ENCODE measurements at regions not wholly inside any gene's neighbourhood (a gene's known extent, or its start where the extent isn't known, plus 50 kb on each side); places are given as distances from the start of the nearest gene placed in this dataset.

DNA sequence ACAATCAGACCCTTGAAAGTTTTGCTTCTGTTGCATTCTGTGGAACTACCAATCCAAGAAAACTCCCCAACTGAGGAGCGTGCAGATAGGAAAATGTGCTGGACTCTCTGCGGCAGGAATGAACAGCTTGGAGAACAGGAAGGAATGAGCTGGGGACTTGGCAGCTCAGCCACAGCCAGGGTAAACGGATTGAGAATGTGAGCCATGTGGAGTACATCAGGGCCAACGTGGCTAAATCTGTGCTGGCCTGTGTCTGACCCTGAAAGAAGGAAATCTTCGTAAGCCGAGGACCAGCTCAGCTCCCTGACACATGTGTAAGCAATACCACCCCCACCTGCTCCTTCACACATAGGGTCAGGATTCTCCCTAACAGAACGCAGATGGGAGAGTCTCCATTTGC lies 1023.7 kb downstream of the BCL11A start (continued):
- TF ChIP-seq, protein P1, sequence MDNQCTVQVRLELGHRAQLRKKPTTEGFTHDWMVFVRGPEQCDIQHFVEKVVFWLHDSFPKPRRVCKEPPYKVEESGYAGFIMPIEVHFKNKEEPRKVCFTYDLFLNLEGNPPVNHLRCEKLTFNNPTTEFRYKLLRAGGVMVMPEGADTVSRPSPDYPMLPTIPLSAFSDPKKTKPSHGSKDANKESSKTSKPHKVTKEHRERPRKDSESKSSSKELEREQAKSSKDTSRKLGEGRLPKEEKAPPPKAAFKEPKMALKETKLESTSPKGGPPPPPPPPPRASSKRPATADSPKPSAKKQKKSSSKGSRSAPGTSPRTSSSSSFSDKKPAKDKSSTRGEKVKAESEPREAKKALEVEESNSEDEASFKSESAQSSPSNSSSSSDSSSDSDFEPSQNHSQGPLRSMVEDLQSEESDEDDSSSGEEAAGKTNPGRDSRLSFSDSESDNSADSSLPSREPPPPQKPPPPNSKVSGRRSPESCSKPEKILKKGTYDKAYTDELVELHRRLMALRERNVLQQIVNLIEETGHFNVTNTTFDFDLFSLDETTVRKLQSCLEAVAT (IDR thresholded peaks at IDR 0.05) = no peak
- TF ChIP-seq ESRRA (IDR thresholded peaks at IDR 0.05; ENCODE audit: low read length) (no peak), RAD21 (IDR thresholded peaks at IDR 0.05; ENCODE audit: insufficient read depth, low read depth, low read length) (no peak), RBBP5 (conservative IDR thresholded peaks at IDR 0.05) (no peak), MEF2A (IDR thresholded peaks at IDR 0.05; ENCODE audit: insufficient read depth, low read depth, low read length) (no peak), MXI1 (IDR thresholded peaks at IDR 0.05; ENCODE audit: low read depth, low read length) (no peak), MTA3 (IDR thresholded peaks at IDR 0.05; ENCODE audit: borderline replicate concordance, low read length) (no peak)

DNA sequence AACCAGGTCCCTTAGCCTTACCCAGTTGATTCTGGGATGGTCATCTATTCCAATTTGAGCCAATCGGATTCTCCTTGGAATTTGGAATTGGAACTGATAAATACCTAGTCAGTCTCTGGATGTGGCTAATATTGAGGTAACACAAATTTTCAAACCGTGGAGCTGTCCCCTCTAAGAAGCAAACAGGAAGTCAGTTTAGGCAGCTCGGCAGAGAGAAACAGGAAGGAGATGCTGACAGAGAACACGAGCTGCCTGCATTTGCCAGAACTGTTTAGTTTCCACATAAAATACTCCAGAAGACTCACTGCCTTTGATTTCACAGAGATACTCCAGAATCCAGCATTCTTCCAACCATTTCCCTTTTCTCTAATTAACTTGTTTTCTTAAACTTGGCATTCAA lies 1024.9 kb downstream of the BCL11A start:
- no TSS peak for BruUV-seq (replicated peaks)
- SMC1A ChIA-PET (ENCODE audit: uncharacterized antibody, unreplicated experiment) = no interaction called here
- POLR2A ChIA-PET = no interaction called here
- DNase-seq (ENCODE audit: low read depth, low spot score) = no peak
- FAIRE-seq = no peak
- H3K9me3 ChIP-seq (replicated peaks; ENCODE audit: control insufficient read depth, insufficient read depth, low read length) = no peaks in the 10 kb centered on the region
- no peak overlapping the region for H3K9ac ChIP-seq (ENCODE audit: control insufficient read depth, insufficient read depth, low read length)
- CTCF ChIA-PET = no interaction called here
- H3K36me3 ChIP-seq (ENCODE audit: control insufficient read depth in 2 of 2, insufficient read depth in 2 of 2, low read length in 1 of 2) = no peaks in the 10 kb centered on the region
- RAD21 ChIA-PET (ENCODE audit: unreplicated experiment) = no interaction called here
- TF ChIP-seq HDAC2 (IDR thresholded peaks at IDR 0.05) (no peak), NFYB (IDR thresholded peaks at IDR 0.05; ENCODE audit: insufficient read depth, low read depth, low read length) (no peak), TAF1 (IDR thresholded peaks at IDR 0.05; ENCODE audit: borderline replicate concordance, low read depth, low read length) (no peak)
- no peaks in the 10 kb centered on the region for H3K4me1 ChIP-seq (ENCODE audit: control insufficient read depth, insufficient read depth, low read length)
- intact Hi-C loops (cut with micrococcal nuclease; ENCODE audit: unreplicated experiment) (no loop called here), in situ Hi-C loops (cut with MboI) (no loop called here)
- H3K4me3 ChIP-seq = no peak overlapping the region
- H3K27ac ChIP-seq (ENCODE audit: control insufficient read depth, insufficient read depth) = no peak overlapping the region
- no peak overlapping the region for H3K4me2 ChIP-seq (ENCODE audit: control insufficient read depth, insufficient read depth)
- H3K79me2 ChIP-seq (ENCODE audit: control insufficient read depth, insufficient read depth, low read length) = no peaks in the 10 kb centered on the region
- no peaks in the 10 kb centered on the region for H3K27me3 ChIP-seq (replicated peaks in 1 of 2; ENCODE audit: control insufficient read depth in 2 of 2, insufficient read depth in 2 of 2, low read length in 1 of 2)
- H4K20me1 ChIP-seq (ENCODE audit: control insufficient read depth, insufficient read depth) = no peaks in the 10 kb centered on the region
- ATAC-seq = no peak
- no peak overlapping the region for H2AFZ ChIP-seq (ENCODE audit: control insufficient read depth, low read depth, low read length)
- WGBS (ENCODE audit: insufficient coverage, insufficient replicate concordance, low lambda C conversion rate, missing lambda C conversion rate) = 9% methylated on average over 4 of the region's 4 CpGs

Data from GM12878 (cell line).